ENCODE measurements at regions not wholly inside any gene's neighbourhood (a gene's known extent, or its start where the extent isn't known, plus 50 kb on each side); places are given as distances from the start of the nearest gene placed in this dataset.

DNA sequence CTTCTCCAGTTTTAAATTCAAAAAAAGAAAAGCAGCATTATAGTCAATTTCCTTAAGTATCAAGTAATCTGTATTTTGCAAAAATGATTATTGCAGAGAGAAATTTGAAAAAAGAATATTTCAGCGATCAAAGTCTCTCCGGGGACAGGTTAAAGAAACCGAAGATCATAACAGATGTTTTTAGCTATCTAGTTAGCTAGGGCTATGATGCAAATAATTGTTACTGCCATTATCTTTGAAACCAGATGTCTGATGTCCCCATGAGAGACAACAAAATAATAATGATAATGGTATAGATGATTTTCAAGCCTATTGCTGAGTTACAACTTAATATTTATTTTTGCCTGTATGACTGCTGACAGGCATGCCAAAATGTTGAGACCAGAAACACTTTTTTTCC lies 1326.0 kb downstream of the PLA2G4A start:
- TF ChIP-seq, protein P1, sequence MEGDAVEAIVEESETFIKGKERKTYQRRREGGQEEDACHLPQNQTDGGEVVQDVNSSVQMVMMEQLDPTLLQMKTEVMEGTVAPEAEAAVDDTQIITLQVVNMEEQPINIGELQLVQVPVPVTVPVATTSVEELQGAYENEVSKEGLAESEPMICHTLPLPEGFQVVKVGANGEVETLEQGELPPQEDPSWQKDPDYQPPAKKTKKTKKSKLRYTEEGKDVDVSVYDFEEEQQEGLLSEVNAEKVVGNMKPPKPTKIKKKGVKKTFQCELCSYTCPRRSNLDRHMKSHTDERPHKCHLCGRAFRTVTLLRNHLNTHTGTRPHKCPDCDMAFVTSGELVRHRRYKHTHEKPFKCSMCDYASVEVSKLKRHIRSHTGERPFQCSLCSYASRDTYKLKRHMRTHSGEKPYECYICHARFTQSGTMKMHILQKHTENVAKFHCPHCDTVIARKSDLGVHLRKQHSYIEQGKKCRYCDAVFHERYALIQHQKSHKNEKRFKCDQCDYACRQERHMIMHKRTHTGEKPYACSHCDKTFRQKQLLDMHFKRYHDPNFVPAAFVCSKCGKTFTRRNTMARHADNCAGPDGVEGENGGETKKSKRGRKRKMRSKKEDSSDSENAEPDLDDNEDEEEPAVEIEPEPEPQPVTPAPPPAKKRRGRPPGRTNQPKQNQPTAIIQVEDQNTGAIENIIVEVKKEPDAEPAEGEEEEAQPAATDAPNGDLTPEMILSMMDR (IDR thresholded peaks at IDR 0.05; ENCODE audit: low read depth, low read length, missing input control): no peak
- TF ChIP-seq HNF4G (IDR thresholded peaks at IDR 0.05) (no peak), GABPA (IDR thresholded peaks at IDR 0.05 in 1 of 2, conservative IDR thresholded peaks at IDR 0.05 in 1 of 2) (no peak), JUND (IDR thresholded peaks at IDR 0.05) (no peak), SP1 (IDR thresholded peaks at IDR 0.05) (no peak)
- TF ChIP-seq, protein P2, sequence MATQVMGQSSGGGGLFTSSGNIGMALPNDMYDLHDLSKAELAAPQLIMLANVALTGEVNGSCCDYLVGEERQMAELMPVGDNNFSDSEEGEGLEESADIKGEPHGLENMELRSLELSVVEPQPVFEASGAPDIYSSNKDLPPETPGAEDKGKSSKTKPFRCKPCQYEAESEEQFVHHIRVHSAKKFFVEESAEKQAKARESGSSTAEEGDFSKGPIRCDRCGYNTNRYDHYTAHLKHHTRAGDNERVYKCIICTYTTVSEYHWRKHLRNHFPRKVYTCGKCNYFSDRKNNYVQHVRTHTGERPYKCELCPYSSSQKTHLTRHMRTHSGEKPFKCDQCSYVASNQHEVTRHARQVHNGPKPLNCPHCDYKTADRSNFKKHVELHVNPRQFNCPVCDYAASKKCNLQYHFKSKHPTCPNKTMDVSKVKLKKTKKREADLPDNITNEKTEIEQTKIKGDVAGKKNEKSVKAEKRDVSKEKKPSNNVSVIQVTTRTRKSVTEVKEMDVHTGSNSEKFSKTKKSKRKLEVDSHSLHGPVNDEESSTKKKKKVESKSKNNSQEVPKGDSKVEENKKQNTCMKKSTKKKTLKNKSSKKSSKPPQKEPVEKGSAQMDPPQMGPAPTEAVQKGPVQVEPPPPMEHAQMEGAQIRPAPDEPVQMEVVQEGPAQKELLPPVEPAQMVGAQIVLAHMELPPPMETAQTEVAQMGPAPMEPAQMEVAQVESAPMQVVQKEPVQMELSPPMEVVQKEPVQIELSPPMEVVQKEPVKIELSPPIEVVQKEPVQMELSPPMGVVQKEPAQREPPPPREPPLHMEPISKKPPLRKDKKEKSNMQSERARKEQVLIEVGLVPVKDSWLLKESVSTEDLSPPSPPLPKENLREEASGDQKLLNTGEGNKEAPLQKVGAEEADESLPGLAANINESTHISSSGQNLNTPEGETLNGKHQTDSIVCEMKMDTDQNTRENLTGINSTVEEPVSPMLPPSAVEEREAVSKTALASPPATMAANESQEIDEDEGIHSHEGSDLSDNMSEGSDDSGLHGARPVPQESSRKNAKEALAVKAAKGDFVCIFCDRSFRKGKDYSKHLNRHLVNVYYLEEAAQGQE (IDR thresholded peaks at IDR 0.05): no peak
- TF ChIP-seq, protein P3, sequence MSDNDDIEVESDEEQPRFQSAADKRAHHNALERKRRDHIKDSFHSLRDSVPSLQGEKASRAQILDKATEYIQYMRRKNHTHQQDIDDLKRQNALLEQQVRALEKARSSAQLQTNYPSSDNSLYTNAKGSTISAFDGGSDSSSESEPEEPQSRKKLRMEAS (IDR thresholded peaks at IDR 0.05): no peak

Data from liver (tissue), 3 donors.